HUES48 (cell line): ENCODE measurements at regions not wholly inside any gene's neighbourhood (a gene's known extent, or its start where the extent isn't known, plus 50 kb on each side); places are given as distances from the start of the nearest gene placed in this dataset.

ENCODE experiments used
- H3K27ac ChIP-seq: one replicate; pipeline ENCODE4 v1.7.0; 2013; ENCODE audit warnings: low read depth, low read length, inconsistent platforms
- H3K27me3 ChIP-seq: 2 replicates; pipeline ENCODE4 v1.6.1; 2013; ENCODE audit warnings: mild to moderate bottlenecking, low read length; ENCODE audit not compliant: control insufficient read depth, insufficient read depth
- H3K36me3 ChIP-seq: 2 replicates; pipeline ENCODE4 v1.6.1; 2013; ENCODE audit warnings: low read length; ENCODE audit not compliant: control insufficient read depth, insufficient read depth
- H3K4me1 ChIP-seq: 2 replicates; pipeline ENCODE4 v1.6.1; 2013; ENCODE audit warnings: mild to moderate bottlenecking, low read length; ENCODE audit not compliant: control insufficient read depth, insufficient read depth
- H3K4me3 ChIP-seq: 2 replicates; pipeline ENCODE4 v1.5.1; 2013; ENCODE audit warnings: mild to moderate bottlenecking, low read depth, low read length
- H3K9ac ChIP-seq: 2 replicates; pipeline ENCODE4 v1.6.1; 2013; ENCODE audit warnings: mild to moderate bottlenecking, low read depth, low read length, moderate library complexity
- H3K9me3 ChIP-seq: 2 replicates; pipeline ENCODE4 v1.6.1; 2013; ENCODE audit warnings: low read length; ENCODE audit not compliant: control insufficient read depth, insufficient read depth

DNA sequence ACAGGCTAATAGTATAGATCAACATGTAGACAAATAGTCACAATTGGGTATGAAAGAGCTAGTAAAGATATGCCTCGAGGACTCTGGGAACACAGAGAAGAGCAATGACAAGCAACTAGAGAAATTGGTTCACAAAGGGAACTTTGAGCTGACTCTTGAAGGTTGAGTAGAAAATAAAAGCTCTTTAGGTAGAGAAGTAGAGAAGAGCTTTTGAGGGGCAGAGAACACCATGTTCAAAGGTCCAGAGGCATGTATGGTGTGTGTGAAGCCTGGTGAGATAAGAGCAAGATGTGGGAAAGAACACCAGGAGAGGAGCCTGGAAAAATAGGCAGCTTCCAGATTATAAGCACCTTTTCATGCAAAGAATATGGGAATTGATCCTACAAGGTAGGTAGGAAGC lies 109.7 kb upstream of the MAGI3 start:
- peaks cover 17% of the 10 kb centered on the region for H3K4me1 ChIP-seq
- H3K9me3 ChIP-seq = no peaks in the 10 kb centered on the region
- H3K4me3 ChIP-seq = no peak overlapping the region
- peaks cover 15% of the 10 kb centered on the region; the same call in 1 of the 2 replicates for H3K27me3 ChIP-seq
- no peak overlapping the region for H3K9ac ChIP-seq
- no peak overlapping the region for H3K27ac ChIP-seq
- no peaks in the 10 kb centered on the region for H3K36me3 ChIP-seq

DNA sequence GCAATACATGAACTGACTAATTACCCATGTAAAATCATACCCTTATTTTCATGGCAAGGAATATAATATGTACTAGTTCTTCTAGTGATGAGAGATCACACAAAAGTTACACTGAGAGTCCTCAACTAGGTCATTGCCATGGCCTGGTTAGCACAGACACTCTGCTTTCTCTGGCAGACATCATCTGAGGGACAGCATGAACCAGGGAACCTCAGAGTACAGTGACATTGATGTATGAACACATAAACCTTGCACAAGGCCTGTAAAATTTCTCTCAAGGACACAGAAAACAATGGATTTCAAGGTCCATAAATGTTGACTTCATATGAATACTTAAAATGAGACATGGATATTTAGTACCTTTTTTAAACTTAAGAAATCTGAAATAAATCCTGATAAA lies 108.8 kb upstream of the MAGI3 start:
- peaks cover 15% of the 10 kb centered on the region; the same call in 1 of the 2 replicates for H3K27me3 ChIP-seq
- H3K9me3 ChIP-seq = no peaks in the 10 kb centered on the region
- no peak overlapping the region for H3K9ac ChIP-seq
- no peaks in the 10 kb centered on the region for H3K36me3 ChIP-seq
- peaks cover 9% of the 10 kb centered on the region for H3K4me1 ChIP-seq
- no peak overlapping the region for H3K4me3 ChIP-seq
- no peak overlapping the region for H3K27ac ChIP-seq

DNA sequence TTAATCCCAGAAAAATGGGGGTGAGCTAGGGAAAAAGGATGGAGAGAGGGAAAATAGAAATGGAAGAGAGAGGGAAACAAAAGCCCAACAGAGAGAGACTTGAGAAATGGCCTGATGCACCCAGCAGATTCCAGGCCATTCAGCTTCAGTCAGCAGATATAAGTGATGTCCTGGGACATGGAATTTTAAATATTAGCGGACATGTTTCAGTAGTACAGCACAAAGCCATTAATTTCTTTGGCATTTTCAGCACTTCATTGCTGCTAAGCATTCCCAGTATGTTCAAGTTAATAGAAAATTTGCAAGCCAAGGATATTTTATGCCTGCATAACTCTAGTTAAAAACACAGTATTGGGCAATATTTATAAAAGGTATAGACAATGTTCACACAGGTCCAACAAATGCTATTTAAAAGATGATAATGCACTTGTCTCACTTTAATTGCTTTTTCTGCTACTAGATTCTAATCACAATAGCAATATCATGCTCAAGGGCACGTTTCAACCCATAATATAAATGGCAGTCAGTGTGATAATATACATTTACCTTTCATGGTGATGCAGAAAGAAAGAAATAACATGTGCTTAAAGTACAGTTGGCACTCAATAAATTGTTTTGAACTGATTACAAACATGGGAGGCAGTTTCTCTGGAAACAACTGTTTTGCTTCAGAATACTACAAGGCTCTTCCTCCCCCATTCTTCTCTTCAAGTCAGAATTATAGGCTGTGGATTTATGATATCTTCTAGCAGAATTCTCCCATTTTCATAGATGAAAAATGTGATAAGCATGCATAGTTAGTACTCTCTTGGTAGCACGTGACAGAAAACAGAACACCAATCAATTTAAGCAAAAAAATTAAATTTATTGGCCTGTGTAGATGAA lies 108.1 kb upstream of the MAGI3 start:
- H3K27ac ChIP-seq = no peak overlapping the region
- H3K9me3 ChIP-seq = no peaks in the 10 kb centered on the region
- H3K36me3 ChIP-seq = no peaks in the 10 kb centered on the region
- peaks cover 2% of the 10 kb centered on the region for H3K4me1 ChIP-seq
- peaks cover 15% of the 10 kb centered on the region; the same call in 1 of the 2 replicates for H3K27me3 ChIP-seq
- H3K4me3 ChIP-seq = no peak overlapping the region
- no peak overlapping the region for H3K9ac ChIP-seq

DNA sequence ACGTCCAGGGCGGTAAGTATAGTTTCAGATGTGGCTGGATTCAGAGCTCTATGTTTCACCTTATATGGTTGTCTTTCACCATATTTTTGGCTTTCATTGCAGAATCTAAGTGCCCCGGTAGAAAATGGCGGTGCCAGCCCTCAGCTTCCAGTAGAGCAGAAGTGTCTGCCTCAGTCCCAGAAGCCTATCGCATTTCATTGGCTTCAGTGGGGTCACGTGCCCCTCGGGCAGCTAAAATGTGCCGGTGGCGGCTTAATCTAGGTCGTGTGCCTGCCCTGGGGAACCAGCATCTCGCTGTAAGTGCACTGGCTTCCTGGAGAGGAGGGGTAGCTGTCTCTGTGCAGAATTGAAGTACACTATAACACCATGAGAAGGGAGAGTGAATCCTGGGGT lies 107.4 kb upstream of the MAGI3 start:
- no peaks in the 10 kb centered on the region for H3K36me3 ChIP-seq
- no peak overlapping the region for H3K9ac ChIP-seq
- peaks cover 14% of the 10 kb centered on the region; the same call in 1 of the 2 replicates for H3K27me3 ChIP-seq
- no peaks in the 10 kb centered on the region for H3K9me3 ChIP-seq
- no peaks in the 10 kb centered on the region for H3K4me1 ChIP-seq
- no peak overlapping the region for H3K4me3 ChIP-seq
- no peak overlapping the region for H3K27ac ChIP-seq

DNA sequence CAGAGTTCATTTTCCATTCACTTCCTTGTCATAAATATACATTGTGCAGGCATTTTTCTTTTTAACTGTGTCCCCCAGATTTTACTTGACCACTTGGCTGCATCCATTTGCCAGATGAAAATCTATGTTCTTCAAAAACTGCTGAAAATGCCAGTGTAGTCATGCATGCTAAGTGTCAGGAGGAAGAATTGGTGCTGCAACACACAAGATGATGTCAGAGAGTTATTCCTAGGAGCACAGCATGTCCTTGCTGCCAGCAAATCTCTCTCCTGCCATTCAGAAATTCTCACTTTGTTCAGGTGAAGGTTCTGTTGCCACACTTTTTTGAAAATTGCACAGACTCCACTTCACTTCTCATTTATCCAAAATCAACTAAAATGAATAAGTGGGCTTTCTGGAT lies 106.4 kb upstream of the MAGI3 start:
- Histone ChIP-seq H3K4me1 (no peaks in the 10 kb centered on the region), H3K36me3 (no peaks in the 10 kb centered on the region), H3K9me3 (no peaks in the 10 kb centered on the region), H3K9ac (no peak overlapping the region), H3K27ac (no peak overlapping the region), H3K27me3 (peaks cover 8% of the 10 kb centered on the region; the same call in 1 of the 2 replicates), H3K4me3 (no peak overlapping the region)

DNA sequence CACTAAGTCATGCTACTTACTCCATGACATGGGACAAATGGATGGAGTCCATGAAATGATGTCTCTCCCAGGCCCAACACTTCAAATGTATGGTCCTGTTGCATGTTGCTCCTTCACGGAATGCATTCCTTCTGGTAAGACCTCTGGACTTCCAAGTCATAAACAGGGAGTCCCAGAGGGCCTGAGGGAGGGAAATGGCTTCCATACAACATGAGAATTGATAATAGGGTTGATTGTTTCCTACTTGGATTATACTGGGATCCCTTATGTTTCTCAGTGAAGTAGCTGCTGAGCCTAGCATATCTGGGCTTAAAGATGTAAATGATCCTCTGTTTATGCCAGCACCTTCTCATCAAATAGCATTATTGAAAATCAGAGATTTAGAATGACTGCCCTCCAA lies 104.2 kb upstream of the MAGI3 start:
- Histone ChIP-seq H3K36me3 (no peaks in the 10 kb centered on the region), H3K4me3 (no peak overlapping the region), H3K9me3 (no peaks in the 10 kb centered on the region), H3K27ac (no peak overlapping the region), H3K27me3 (no peaks in the 10 kb centered on the region), H3K9ac (no peak overlapping the region), H3K4me1 (no peaks in the 10 kb centered on the region)

DNA sequence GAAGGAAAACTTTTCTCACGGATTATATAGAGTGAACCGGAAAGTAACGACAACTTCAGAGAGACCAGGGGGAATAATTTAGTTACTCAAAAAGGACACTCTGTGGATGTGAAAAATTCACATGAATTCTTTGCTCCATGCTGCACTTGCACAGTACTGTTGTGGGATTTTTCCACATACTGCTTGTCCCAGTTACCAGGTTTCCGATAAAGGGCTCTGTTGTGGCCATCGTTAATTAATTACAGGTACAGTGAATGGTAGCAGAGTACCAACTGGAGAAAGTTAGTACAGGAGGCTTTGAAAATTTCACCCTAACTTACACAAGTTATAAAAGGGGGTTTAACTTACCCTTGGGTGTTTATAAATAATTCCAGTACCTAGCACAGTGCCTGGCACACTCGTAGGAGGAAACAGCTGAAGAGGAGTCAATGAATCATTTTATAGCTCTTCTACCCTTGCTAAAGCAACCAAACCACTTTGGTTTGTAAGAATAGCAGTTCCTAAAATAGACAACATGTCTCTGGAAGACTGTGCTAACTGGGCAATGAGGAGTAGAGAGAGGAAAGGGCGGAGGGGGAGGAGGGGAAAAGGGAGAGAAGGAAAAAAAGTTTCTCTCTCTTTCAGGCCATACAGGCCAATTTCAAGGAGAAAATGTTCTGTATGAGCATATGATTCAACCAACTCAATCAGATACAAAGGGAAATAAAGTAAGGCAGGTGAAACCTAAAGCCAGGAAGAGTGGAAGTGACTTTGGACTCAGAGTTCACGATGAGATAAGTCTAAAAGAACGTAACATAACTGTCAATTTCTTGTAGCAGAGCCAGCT lies 98.3 kb upstream of the MAGI3 start:
- Histone ChIP-seq H3K27me3 (no peaks in the 10 kb centered on the region), H3K9ac (no peak overlapping the region), H3K4me3 (no peak overlapping the region), H3K36me3 (no peaks in the 10 kb centered on the region), H3K9me3 (no peaks in the 10 kb centered on the region), H3K4me1 (no peaks in the 10 kb centered on the region), H3K27ac (no peak overlapping the region)

DNA sequence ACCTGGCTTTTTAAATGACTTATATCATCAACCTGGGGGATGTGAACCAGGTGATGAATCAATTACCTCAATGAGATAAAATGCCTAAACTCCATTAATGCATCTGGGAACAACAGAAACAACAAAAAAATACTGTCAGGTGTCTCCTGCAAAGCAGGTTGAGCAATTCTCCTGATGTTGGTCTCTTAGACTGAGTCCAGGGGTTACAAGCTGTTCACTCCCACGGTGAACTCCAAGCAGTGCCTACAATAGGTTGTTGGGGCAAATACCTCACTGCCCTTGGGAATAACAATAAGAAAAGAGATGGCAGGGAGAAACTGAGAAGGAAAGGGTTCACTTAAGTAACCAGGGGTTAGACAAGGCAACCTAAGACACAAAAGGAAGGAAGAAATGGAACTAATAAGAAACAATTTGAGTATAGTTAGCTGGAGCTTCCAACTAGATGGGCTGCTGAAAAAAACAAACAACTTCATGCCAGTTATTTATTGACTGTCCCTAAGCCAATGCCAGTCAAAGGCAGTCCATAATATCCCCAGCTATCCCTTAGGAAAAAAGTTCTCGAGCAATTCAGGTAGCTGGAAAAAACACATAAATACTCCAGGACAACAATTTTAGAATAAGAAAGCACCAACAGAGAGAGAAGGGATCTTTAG lies 97.6 kb upstream of the MAGI3 start:
- no peak overlapping the region for H3K27ac ChIP-seq

DNA sequence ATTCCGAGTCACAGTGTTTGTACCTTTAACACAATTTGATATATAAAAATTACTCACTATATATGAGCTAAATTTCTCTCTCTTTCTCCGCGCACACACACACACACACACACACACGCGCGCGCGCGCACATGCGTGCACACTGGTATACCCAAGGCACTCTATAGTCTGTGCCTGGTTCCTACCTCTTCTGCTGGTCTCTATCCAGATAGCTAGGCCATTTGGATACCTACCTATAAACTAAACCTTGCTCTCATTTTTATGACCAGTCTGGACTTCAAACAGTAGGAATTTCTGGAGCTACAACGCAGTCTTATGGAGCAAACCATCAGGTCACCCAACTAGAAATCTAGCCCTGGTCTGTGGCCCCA lies 97.1 kb upstream of the MAGI3 start:
- H3K9me3 ChIP-seq = no peaks in the 10 kb centered on the region

More for the DNA sequence above, 97.6 kb upstream of the MAGI3 start:
- no peaks in the 10 kb centered on the region for H3K9me3 ChIP-seq
- no peaks in the 10 kb centered on the region for H3K27me3 ChIP-seq
- H3K4me3 ChIP-seq = no peak overlapping the region
- H3K36me3 ChIP-seq = no peaks in the 10 kb centered on the region
- H3K4me1 ChIP-seq = no peaks in the 10 kb centered on the region
- no peak overlapping the region for H3K9ac ChIP-seq

DNA sequence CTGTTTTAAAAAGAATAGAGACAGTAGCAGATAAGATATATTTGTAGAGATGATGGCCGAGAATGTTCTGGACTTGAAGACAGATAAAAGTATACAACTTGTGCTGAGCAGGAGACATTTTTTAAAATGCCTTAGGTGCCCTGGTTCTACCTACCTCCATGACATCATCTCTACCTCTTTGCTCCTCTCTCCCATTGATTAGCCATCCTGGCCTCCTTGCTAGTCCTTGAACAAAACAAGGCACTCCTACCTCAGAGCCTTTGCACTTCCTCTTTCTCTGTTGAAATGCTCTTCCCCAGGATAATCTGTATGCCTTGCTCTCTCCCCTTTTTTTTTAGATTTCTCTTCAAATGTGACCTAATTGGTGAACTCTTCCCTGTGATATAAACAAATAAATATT lies 92.6 kb upstream of the MAGI3 start:
- H3K9ac ChIP-seq = no peak overlapping the region
- H3K4me3 ChIP-seq = no peak overlapping the region
- no peaks in the 10 kb centered on the region for H3K4me1 ChIP-seq
- no peaks in the 10 kb centered on the region for H3K27me3 ChIP-seq
- no peak overlapping the region for H3K27ac ChIP-seq
- H3K36me3 ChIP-seq = no peaks in the 10 kb centered on the region
- H3K9me3 ChIP-seq = no peaks in the 10 kb centered on the region

More for the DNA sequence above, 97.1 kb upstream of the MAGI3 start:
- H3K4me1 ChIP-seq = no peaks in the 10 kb centered on the region
- H3K27ac ChIP-seq = no peak overlapping the region
- H3K27me3 ChIP-seq = no peaks in the 10 kb centered on the region
- no peak overlapping the region for H3K4me3 ChIP-seq
- H3K9ac ChIP-seq = no peak overlapping the region
- H3K36me3 ChIP-seq = no peaks in the 10 kb centered on the region
